Trophoblast cell (in vitro differentiated cells and primary cell): ENCODE measurements at regions not wholly inside any gene's neighbourhood (a gene's known extent, or its start where the extent isn't known, plus 50 kb on each side); places are given as distances from the start of the nearest gene placed in this dataset.

Experiments
- DNase-seq, 2 donors: peaks; one replicate each; pipeline ENCODE4 v3.0.0-alpha.2; 2016
- H2AFZ ChIP-seq: 2 replicates; pipeline ENCODE4 v1.6.1; 2013; ENCODE audit warnings: low read length, moderate library complexity, mild to moderate bottlenecking; ENCODE audit not compliant: insufficient read depth, poor library complexity
- H2AK5ac ChIP-seq: 2 replicates; pipeline ENCODE4 v1.6.1; 2013; ENCODE audit warnings: mild to moderate bottlenecking, low read length
- H2BK120ac ChIP-seq: 2 replicates; pipeline ENCODE4 v1.6.1; 2013; ENCODE audit warnings: low read length, mild to moderate bottlenecking, moderate library complexity; ENCODE audit not compliant: insufficient read depth, poor library complexity
- H2BK12ac ChIP-seq: 2 replicates; pipeline ENCODE4 v1.6.1; 2013; ENCODE audit warnings: mild to moderate bottlenecking, low read length, moderate library complexity
- H2BK5ac ChIP-seq: 2 replicates; pipeline ENCODE4 v1.6.1; 2013; ENCODE audit warnings: low read length, low read depth, moderate library complexity, mild to moderate bottlenecking; ENCODE audit not compliant: poor library complexity
- H3K14ac ChIP-seq: 2 replicates; pipeline ENCODE4 v1.6.1; 2013; ENCODE audit warnings: mild to moderate bottlenecking, low read length
- H3K18ac ChIP-seq: 2 replicates; pipeline ENCODE4 v1.6.1; 2013; ENCODE audit warnings: mild to moderate bottlenecking, low read length
- H3K23ac ChIP-seq: 2 replicates; pipeline ENCODE4 v1.6.1; 2013; ENCODE audit warnings: low read length
- H3K27ac ChIP-seq: 2 replicates; pipeline ENCODE4 v1.5.1; 2013; ENCODE audit warnings: low read depth, mild to moderate bottlenecking, inconsistent platforms, low read length, moderate library complexity
- H3K27me3 ChIP-seq: 2 replicates; pipeline ENCODE4 v1.6.1; 2013; ENCODE audit warnings: inconsistent platforms, mild to moderate bottlenecking, low read length, moderate library complexity; ENCODE audit not compliant: insufficient read depth
- H3K36me3 ChIP-seq, 2 experiments: 1 replicate in 1 of 2; 2 replicates in 1 of 2; pipeline ENCODE4 v1.6.1; 2013; ENCODE audit warnings: low read length in 2 of 2, mild to moderate bottlenecking in 2 of 2, moderate library complexity in 1 of 2; ENCODE audit not compliant: insufficient read depth in 2 of 2, control insufficient read depth in 1 of 2
- H3K4ac ChIP-seq: 2 replicates; pipeline ENCODE4 v1.6.1; 2013; ENCODE audit warnings: low read depth, mild to moderate bottlenecking, low read length, moderate library complexity
- H3K4me1 ChIP-seq, 2 experiments: 1 replicate in 1 of 2; 2 replicates in 1 of 2; pipeline ENCODE4 v1.6.1; 2013; ENCODE audit warnings: low read length in 2 of 2, mild to moderate bottlenecking in 2 of 2, moderate library complexity in 1 of 2; ENCODE audit not compliant: insufficient read depth in 2 of 2, control insufficient read depth in 1 of 2
- H3K4me2 ChIP-seq: 2 replicates; pipeline ENCODE4 v1.6.1; 2013; ENCODE audit warnings: inconsistent platforms, mild to moderate bottlenecking, low read length, moderate library complexity
- H3K4me3 ChIP-seq: 2 replicates; pipeline ENCODE4 v1.5.1; 2013; ENCODE audit warnings: mild to moderate bottlenecking, low read depth, low read length, inconsistent platforms
- H3K79me1 ChIP-seq: one replicate; pipeline ENCODE4 v1.6.1; 2013; ENCODE audit warnings: low read length
- H3K79me2 ChIP-seq: 2 replicates; pipeline ENCODE4 v1.6.1; 2013; ENCODE audit warnings: low read length, mild to moderate bottlenecking; ENCODE audit not compliant: control insufficient read depth, insufficient read depth, poor library complexity
- H3K9ac ChIP-seq: 2 replicates; pipeline ENCODE4 v1.6.1; 2013; ENCODE audit warnings: mild to moderate bottlenecking, low read length
- H3K9me3 ChIP-seq: 2 replicates; pipeline ENCODE4 v1.6.1; 2013; ENCODE audit warnings: low read depth, mild to moderate bottlenecking, control low read depth, inconsistent platforms, low read length; ENCODE audit not compliant: insufficient read depth
- H4K12ac ChIP-seq: 2 replicates; pipeline ENCODE4 v1.6.1; 2013; ENCODE audit warnings: low read depth, mild to moderate bottlenecking, low read length, moderate library complexity
- H4K8ac ChIP-seq: 2 replicates; pipeline ENCODE4 v1.6.1; 2013; ENCODE audit warnings: low read depth, mild to moderate bottlenecking, low read length, moderate library complexity
- H4K91ac ChIP-seq: one replicate; pipeline ENCODE4 v1.6.1; 2013; ENCODE audit warnings: low read depth, mild to moderate bottlenecking, low read length, moderate library complexity
- WGBS: extraction: QIAGEN DNeasy Blood & Tissue Kit; methylation state at CpG from one replicate; pipeline ENCODE4 v1.1.7; 2013; ENCODE audit warnings: missing lambda C conversion rate; ENCODE audit not compliant: insufficient read length, insufficient coverage; ENCODE audit errors: extremely low coverage; 5-methylcytosine and 5-hydroxymethylcytosine counted together

GRCh38 chr2:144706647-144707046 is 186.7 kb upstream of the ZEB2 start:
- no CpG with 5 or more reads among the region's 4 CpGs for WGBS
- H3K9ac ChIP-seq = no peak overlapping the region
- no peak overlapping the region for H2BK12ac ChIP-seq
- no peak overlapping the region for H3K18ac ChIP-seq
- no peak overlapping the region for H3K4ac ChIP-seq
- DNase-seq = no peak
- H4K12ac ChIP-seq = no peak overlapping the region
- no peaks in the 10 kb centered on the region for H3K79me2 ChIP-seq
- no peaks in the 10 kb centered on the region for H3K79me1 ChIP-seq
- H2BK5ac ChIP-seq = no peak overlapping the region
- peaks cover 0 to 4% of the 10 kb centered on the region in 2 experiments for H3K4me1 ChIP-seq
- no peak overlapping the region for H2AK5ac ChIP-seq
- H3K4me2 ChIP-seq = no peak overlapping the region
- H4K91ac ChIP-seq = no peak overlapping the region
- no peak overlapping the region for H3K14ac ChIP-seq
- H3K23ac ChIP-seq = no peak overlapping the region
- no peak overlapping the region for H3K4me3 ChIP-seq
- no peaks in the 10 kb centered on the region for H3K9me3 ChIP-seq
- no peak overlapping the region for H3K27ac ChIP-seq
- no peak overlapping the region for H2AFZ ChIP-seq
- H3K36me3 ChIP-seq = no peaks in the 10 kb centered on the region
- no peaks in the 10 kb centered on the region for H3K27me3 ChIP-seq
- H2BK120ac ChIP-seq = no peak overlapping the region
- H4K8ac ChIP-seq = no peak overlapping the region

- Histone ChIP-seq H3K4me3 (no peak overlapping the region), H2AK5ac (no peak overlapping the region), H4K12ac (no peak overlapping the region), H3K9ac (no peak overlapping the region), H3K9me3 (no peaks in the 10 kb centered on the region), H2BK120ac (no peak overlapping the region), H2BK12ac (no peak overlapping the region), H3K4me1 (peaks cover 0 to 4% of the 10 kb centered on the region in 2 experiments), H3K27me3 (no peaks in the 10 kb centered on the region), H3K23ac (no peak overlapping the region), H3K4ac (no peak overlapping the region), H3K27ac (no peak overlapping the region), H4K8ac (no peak overlapping the region), H2AFZ (no peak overlapping the region), H3K79me1 (no peaks in the 10 kb centered on the region), H3K18ac (no peak overlapping the region), H3K36me3 (no peaks in the 10 kb centered on the region), H3K4me2 (no peak overlapping the region), H2BK5ac (no peak overlapping the region), H4K91ac (no peak overlapping the region), H3K79me2 (no peaks in the 10 kb centered on the region), H3K14ac (no peak overlapping the region)
- no CpG with 5 or more reads among the region's 4 CpGs for WGBS
- DNase-seq = no peak
Observed at GRCh38 chr2:144705328-144706245, 185.7 kb upstream of the ZEB2 start.

GRCh38 chr2:144704709-144705095 is 184.8 kb upstream of the ZEB2 start:
- DNase-seq = no peak
- peaks cover 0 to 4% of the 10 kb centered on the region in 2 experiments for H3K4me1 ChIP-seq

GRCh38 chr2:144703852-144704708 is 184.2 kb upstream of the ZEB2 start:
- H3K9ac ChIP-seq = no peak overlapping the region
- H3K14ac ChIP-seq = no peak overlapping the region
- H2AFZ ChIP-seq = no peak overlapping the region
- no peak overlapping the region for H2BK5ac ChIP-seq
- no peak overlapping the region for H3K23ac ChIP-seq
- no peak overlapping the region for H2BK12ac ChIP-seq
- H2AK5ac ChIP-seq = no peak overlapping the region
- H3K4me1 ChIP-seq = peaks cover 0 to 4% of the 10 kb centered on the region in 2 experiments
- no peak overlapping the region for H3K18ac ChIP-seq
- H3K79me2 ChIP-seq = no peaks in the 10 kb centered on the region
- no peaks in the 10 kb centered on the region for H3K79me1 ChIP-seq
- H3K27ac ChIP-seq = no peak overlapping the region
- no peaks in the 10 kb centered on the region for H3K27me3 ChIP-seq
- no peak overlapping the region for H4K8ac ChIP-seq
- WGBS = no CpG with 5 or more reads among the region's 6 CpGs
- no peak overlapping the region for H4K12ac ChIP-seq
- no peak overlapping the region for H3K4ac ChIP-seq
- no peak overlapping the region for H3K4me3 ChIP-seq
- no peak overlapping the region for H3K4me2 ChIP-seq
- no peak overlapping the region for H4K91ac ChIP-seq
- peak; percentile 64 to 83 for DNase-seq
- H3K9me3 ChIP-seq = no peaks in the 10 kb centered on the region
- H2BK120ac ChIP-seq = no peak overlapping the region
- no peaks in the 10 kb centered on the region for H3K36me3 ChIP-seq

More at GRCh38 chr2:144704709-144705095, 184.8 kb upstream of the ZEB2 start:
- Histone ChIP-seq H3K9me3 (no peaks in the 10 kb centered on the region), H3K4me2 (no peak overlapping the region), H3K9ac (no peak overlapping the region), H3K23ac (no peak overlapping the region), H3K14ac (no peak overlapping the region), H3K4ac (no peak overlapping the region), H3K79me2 (no peaks in the 10 kb centered on the region), H3K27ac (no peak overlapping the region), H2BK120ac (no peak overlapping the region), H3K36me3 (no peaks in the 10 kb centered on the region), H2AK5ac (no peak overlapping the region), H2AFZ (no peak overlapping the region), H3K27me3 (no peaks in the 10 kb centered on the region), H3K4me3 (no peak overlapping the region), H2BK5ac (no peak overlapping the region), H4K91ac (no peak overlapping the region), H3K79me1 (no peaks in the 10 kb centered on the region), H4K12ac (no peak overlapping the region), H3K18ac (no peak overlapping the region), H4K8ac (no peak overlapping the region), H2BK12ac (no peak overlapping the region)
- no CpG with 5 or more reads among the region's 3 CpGs for WGBS
